ENCODE measurements at regions not wholly inside any gene's neighbourhood (a gene's known extent, or its start where the extent isn't known, plus 50 kb on each side); places are given as distances from the start of the nearest gene placed in this dataset.

DNA sequence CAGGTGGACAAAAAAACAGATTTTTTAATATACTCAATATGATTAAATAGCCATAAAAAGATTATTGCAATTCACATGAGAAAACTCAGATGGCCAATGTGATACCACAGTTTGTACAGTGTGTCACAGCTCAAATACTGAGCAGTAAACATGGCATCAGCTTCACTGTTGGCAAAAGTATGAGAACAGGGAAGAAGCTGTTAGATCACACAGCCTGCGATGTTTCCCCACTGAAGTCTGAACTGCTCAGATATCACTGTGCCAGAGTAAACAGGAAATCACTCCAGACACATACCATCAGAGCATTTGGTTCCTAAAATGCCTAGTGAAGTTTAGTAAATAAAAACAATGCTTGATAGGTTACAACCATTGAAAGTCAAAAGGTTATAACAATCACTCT is 347.8 kb downstream of the ETV1 start:
- Histone ChIP-seq H3K27ac (ENCODE audit: low read length in 2 of 2) (no peak overlapping the region), H3K4me2 (replicated peaks; ENCODE audit: low read depth, low read length, poor library complexity, severe bottlenecking) (no peak overlapping the region), H3K27me3 (replicated peaks in 1 of 4; ENCODE audit: control extremely low read depth in 1 of 4, control insufficient read depth in 3 of 4, insufficient read depth in 4 of 4, low read length in 3 of 4) (no peaks in the 10 kb centered on the region), H3K79me2 (ENCODE audit: control insufficient read depth, insufficient read depth, low read length) (no peaks in the 10 kb centered on the region), H3K9ac (ENCODE audit: low read length) (no peak overlapping the region), H2AFZ (ENCODE audit: insufficient read depth, low read depth, low read length, poor library complexity, severe bottlenecking) (no peak overlapping the region), H3K9me3 (ENCODE audit: control extremely low read depth in 1 of 3, control insufficient read depth in 2 of 3, insufficient read depth in 1 of 3, low read length in 2 of 3) (no peaks in the 10 kb centered on the region), H3K4me1 (ENCODE audit: control insufficient read depth in 2 of 2, insufficient read depth in 2 of 2, low read length in 2 of 2) (no peaks in the 10 kb centered on the region), H3K4me3 (ENCODE audit: control extremely low read depth in 1 of 5, extremely low read depth in 1 of 5, insufficient read depth in 1 of 5, low read depth in 2 of 5, low read length in 4 of 5) (no peak overlapping the region), H4K20me1 (ENCODE audit: control insufficient read depth, insufficient read depth, low read length, poor library complexity, severe bottlenecking) (no peaks in the 10 kb centered on the region), H3K36me3 (replicated peaks in 1 of 2; ENCODE audit: control extremely low read depth in 1 of 2, control insufficient read depth in 1 of 2, extremely low read depth in 1 of 2, insufficient read depth in 2 of 2, low read length in 1 of 2) (no peaks in the 10 kb centered on the region)
- no peak for ATAC-seq (ENCODE audit: low read depth)
- Mint-ChIP-seq H3K27me3 (no peaks in the 10 kb centered on the region), H3K4me1 (no peaks in the 10 kb centered on the region), H3K27ac (no peak overlapping the region), H3K9me3 (ENCODE audit: insufficient read depth) (no peaks in the 10 kb centered on the region), H3K4me3 (no peak overlapping the region)
- no CpG with 5 or more reads among the region's 1 CpG for WGBS (ENCODE audit: insufficient coverage)
- no peak for TF ChIP-seq EZH2 (IDR thresholded peaks at IDR 0.05; ENCODE audit: borderline replicate concordance, insufficient read depth, low read depth, low read length, poor library complexity, severe bottlenecking)
- TF ChIP-seq, protein P1, sequence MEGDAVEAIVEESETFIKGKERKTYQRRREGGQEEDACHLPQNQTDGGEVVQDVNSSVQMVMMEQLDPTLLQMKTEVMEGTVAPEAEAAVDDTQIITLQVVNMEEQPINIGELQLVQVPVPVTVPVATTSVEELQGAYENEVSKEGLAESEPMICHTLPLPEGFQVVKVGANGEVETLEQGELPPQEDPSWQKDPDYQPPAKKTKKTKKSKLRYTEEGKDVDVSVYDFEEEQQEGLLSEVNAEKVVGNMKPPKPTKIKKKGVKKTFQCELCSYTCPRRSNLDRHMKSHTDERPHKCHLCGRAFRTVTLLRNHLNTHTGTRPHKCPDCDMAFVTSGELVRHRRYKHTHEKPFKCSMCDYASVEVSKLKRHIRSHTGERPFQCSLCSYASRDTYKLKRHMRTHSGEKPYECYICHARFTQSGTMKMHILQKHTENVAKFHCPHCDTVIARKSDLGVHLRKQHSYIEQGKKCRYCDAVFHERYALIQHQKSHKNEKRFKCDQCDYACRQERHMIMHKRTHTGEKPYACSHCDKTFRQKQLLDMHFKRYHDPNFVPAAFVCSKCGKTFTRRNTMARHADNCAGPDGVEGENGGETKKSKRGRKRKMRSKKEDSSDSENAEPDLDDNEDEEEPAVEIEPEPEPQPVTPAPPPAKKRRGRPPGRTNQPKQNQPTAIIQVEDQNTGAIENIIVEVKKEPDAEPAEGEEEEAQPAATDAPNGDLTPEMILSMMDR (IDR thresholded peaks at IDR 0.05), result no peak
- intact Hi-C loops (cut with micrococcal nuclease), result no loop called here
- ChIA-PET CTCF (no interaction called here), POLR2A (no interaction called here)
- no peak for DNase-seq

DNA sequence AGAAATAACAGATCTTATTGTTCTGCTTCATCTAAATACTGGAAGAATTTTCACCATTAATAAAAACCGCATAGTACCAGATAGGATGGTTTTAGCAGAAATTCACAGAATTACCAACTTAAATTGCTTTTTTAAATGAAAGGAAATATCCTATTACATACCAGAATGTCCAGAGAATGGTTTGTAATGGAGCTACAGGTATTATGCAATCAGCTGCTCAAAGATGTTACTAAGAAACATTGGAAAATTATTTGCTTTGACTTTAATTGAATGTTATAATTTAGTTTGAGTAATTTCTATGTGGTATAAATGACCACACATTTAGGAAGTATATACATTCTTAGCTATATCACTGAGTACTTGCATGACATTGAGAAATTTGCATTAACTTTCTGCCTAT is 338.3 kb downstream of the ETV1 start:
- Histone ChIP-seq H3K9me3 (ENCODE audit: control extremely low read depth in 1 of 3, control insufficient read depth in 2 of 3, insufficient read depth in 1 of 3, low read length in 2 of 3) (no peaks in the 10 kb centered on the region), H3K79me2 (ENCODE audit: control insufficient read depth, insufficient read depth, low read length) (no peaks in the 10 kb centered on the region), H3K36me3 (replicated peaks in 1 of 2; ENCODE audit: control extremely low read depth in 1 of 2, control insufficient read depth in 1 of 2, extremely low read depth in 1 of 2, insufficient read depth in 2 of 2, low read length in 1 of 2) (no peaks in the 10 kb centered on the region), H3K9ac (ENCODE audit: low read length) (no peak overlapping the region), H3K4me1 (ENCODE audit: control insufficient read depth in 2 of 2, insufficient read depth in 2 of 2, low read length in 2 of 2) (no peaks in the 10 kb centered on the region), H3K4me3 (ENCODE audit: control extremely low read depth in 1 of 5, extremely low read depth in 1 of 5, insufficient read depth in 1 of 5, low read depth in 2 of 5, low read length in 4 of 5) (no peak overlapping the region), H2AFZ (ENCODE audit: insufficient read depth, low read depth, low read length, poor library complexity, severe bottlenecking) (no peak overlapping the region), H4K20me1 (ENCODE audit: control insufficient read depth, insufficient read depth, low read length, poor library complexity, severe bottlenecking) (no peaks in the 10 kb centered on the region), H3K27ac (ENCODE audit: low read length in 2 of 2) (no peak overlapping the region), H3K4me2 (replicated peaks; ENCODE audit: low read depth, low read length, poor library complexity, severe bottlenecking) (no peak overlapping the region), H3K27me3 (replicated peaks in 1 of 4; ENCODE audit: control extremely low read depth in 1 of 4, control insufficient read depth in 3 of 4, insufficient read depth in 4 of 4, low read length in 3 of 4) (no peaks in the 10 kb centered on the region)
- no peak overlapping the region for H3K27ac Mint-ChIP-seq
- ChIA-PET POLR2A (no interaction called here), CTCF (no interaction called here)
- H3K4me1 Mint-ChIP-seq, result no peaks in the 10 kb centered on the region
- DNase-seq, result no peak
- H3K4me3 Mint-ChIP-seq, result no peak overlapping the region
- TF ChIP-seq, protein P1 (IDR thresholded peaks at IDR 0.05), result no peak
- TF ChIP-seq EZH2 (IDR thresholded peaks at IDR 0.05; ENCODE audit: borderline replicate concordance, insufficient read depth, low read depth, low read length, poor library complexity, severe bottlenecking), result no peak
- no peak for ATAC-seq (ENCODE audit: low read depth)
- no peaks in the 10 kb centered on the region for H3K9me3 Mint-ChIP-seq (ENCODE audit: insufficient read depth)
- no peaks in the 10 kb centered on the region for H3K27me3 Mint-ChIP-seq
- no CpG with 5 or more reads among the region's 1 CpG for WGBS (ENCODE audit: insufficient coverage)
- intact Hi-C loops (cut with micrococcal nuclease), result no loop called here
